Tibial nerve (tissue), 4 donors: ENCODE measurements at regions not wholly inside any gene's neighbourhood (a gene's known extent, or its start where the extent isn't known, plus 50 kb on each side); places are given as distances from the start of the nearest gene placed in this dataset.
A peak's percentile ranks its signal among the peaks of the same experiment; 100 is the strongest.

ENCODE experiments used
- DNase-seq, 2 donors: peaks; one replicate each; pipeline ENCODE4 v3.0.0-alpha.2; 2019; ENCODE audit warnings: low spot score in 2 of 2
- H3K27ac ChIP-seq, 4 donors: fragments of 200-600 bp; sonication (generic) in 3 of 4; one replicate each; pipeline ENCODE4 v1.5.1; 2017 to 2019; ENCODE audit warnings: mild to moderate bottlenecking in 1 of 4
- H3K27me3 ChIP-seq, 2 donors: fragments of 200-600 bp; sonication (generic) in 1 of 2; one replicate each; pipeline versions ENCODE4 v1.5.1 to v1.6.0; 2017 to 2019
- H3K36me3 ChIP-seq, 3 donors: fragments of 200-600 bp; sonication (generic); one replicate each; pipeline ENCODE4 v1.5.1; 2018 to 2019
- H3K4me1 ChIP-seq, 4 donors: fragments of 200-600 bp; sonication (generic) in 3 of 4; one replicate each; pipeline ENCODE4 v1.5.1; 2017 to 2019
- H3K4me3 ChIP-seq, 4 donors: fragments of 200-600 bp; sonication (generic) in 3 of 4; one replicate each; pipeline ENCODE4 v1.5.1; 2017 to 2019; ENCODE audit warnings: mild to moderate bottlenecking in 1 of 4, moderate library complexity in 1 of 4
- H3K9me3 ChIP-seq, 4 donors: fragments of 200-600 bp; sonication (generic) in 3 of 4; one replicate each; pipeline ENCODE4 v1.5.1; 2017 to 2019
- CTCF ChIP-seq, 5 experiments: fragments of 200-600 bp in 3 of 5; fragments of 450-650 bp in 2 of 5; sonication (generic) in 3 of 5; IDR thresholded peaks; one replicate each; pipeline ENCODE4 v1.5.1; 2016 to 2019; ENCODE audit warnings: antibody characterized with exemption in 5 of 5, mild to moderate bottlenecking in 3 of 5, moderate library complexity in 2 of 5
- EP300 ChIP-seq, 2 donors: sonication (generic); formaldehyde crosslinking; IDR thresholded peaks; one replicate each; pipeline ENCODE4 v1.6.1; 2017; ENCODE audit warnings: antibody characterized with exemption in 2 of 2, mild to moderate bottlenecking in 1 of 2
- POLR2A ChIP-seq, 2 donors: fragments of 450-650 bp; IDR thresholded peaks; one replicate each; pipeline ENCODE4 v1.6.1; 2017; ENCODE audit warnings: antibody characterized with exemption in 2 of 2, mild to moderate bottlenecking in 2 of 2, moderate library complexity in 2 of 2
- WGBS, 2 donors: methylation state at CpG; one replicate each; pipeline ENCODE4 v1.1.5; 2018; 5-methylcytosine and 5-hydroxymethylcytosine counted together

GRCh38 chr16:9286930-9287329 lies 195.5 kb downstream of the HAPSTR1 start:
- no peak for DNase-seq
- Histone ChIP-seq H3K4me3 (no peak overlapping the region), H3K36me3 (no peaks in the 10 kb centered on the region), H3K9me3 (peaks cover 0 to 10% (median 0%) of the 10 kb centered on the region in 4 donors), H3K4me1 (no peaks in the 10 kb centered on the region), H3K27me3 (no peaks in the 10 kb centered on the region), H3K27ac (no peak overlapping the region)
- no peak for TF ChIP-seq CTCF (IDR thresholded peaks at IDR 0.05)
- WGBS, 2 donors = 65 to 73% methylated on average over 3 of the region's 3 CpGs

GRCh38 chr16:9296271-9296590 lies 204.8 kb downstream of the HAPSTR1 start:
- no peak overlapping the region for H3K27ac ChIP-seq
- no peaks in the 10 kb centered on the region for H3K27me3 ChIP-seq
- no peaks in the 10 kb centered on the region for H3K4me1 ChIP-seq
- DNase-seq = no peak
- TF ChIP-seq POLR2A (IDR thresholded peaks at IDR 0.05) = no peak
- no peak for TF ChIP-seq CTCF (IDR thresholded peaks at IDR 0.05)
- no peak for TF ChIP-seq EP300 (IDR thresholded peaks at IDR 0.05)
- no peak overlapping the region for H3K4me3 ChIP-seq
- H3K9me3 ChIP-seq = peaks cover 0 to 1% (median 0%) of the 10 kb centered on the region in 4 donors
- no peaks in the 10 kb centered on the region for H3K36me3 ChIP-seq
- WGBS, 2 donors = 21 to 26% methylated on average over 2 of the region's 2 CpGs

- TF ChIP-seq POLR2A (IDR thresholded peaks at IDR 0.05) (no peak), CTCF (IDR thresholded peaks at IDR 0.05) (peak in 3 of 5 experiments; percentile 5 to 24 (median 20))
- Histone ChIP-seq H3K4me3 (no peak overlapping the region), H3K4me1 (no peaks in the 10 kb centered on the region), H3K27ac (no peak overlapping the region), H3K36me3 (no peaks in the 10 kb centered on the region), H3K9me3 (no peaks in the 10 kb centered on the region), H3K27me3 (no peaks in the 10 kb centered on the region)
- no peak for DNase-seq
- WGBS, 2 donors = 65% methylated on average over 12 of the region's 12 CpGs
These were observed 206.1 kb downstream of the HAPSTR1 start for GRCh38 chr16:9297437-9298113.

GRCh38 chr16:9300252-9300651 lies 208.8 kb downstream of the HAPSTR1 start:
- no peak overlapping the region for H3K4me3 ChIP-seq
- H3K36me3 ChIP-seq = no peaks in the 10 kb centered on the region
- no peaks in the 10 kb centered on the region for H3K4me1 ChIP-seq
- no peaks in the 10 kb centered on the region for H3K27me3 ChIP-seq
- DNase-seq = no peak
- WGBS, 2 donors = 86 to 90% methylated on average over 4 of the region's 4 CpGs
- no peak for TF ChIP-seq CTCF (IDR thresholded peaks at IDR 0.05)
- no peak for TF ChIP-seq POLR2A (IDR thresholded peaks at IDR 0.05)
- no peak for TF ChIP-seq EP300 (IDR thresholded peaks at IDR 0.05)
- H3K9me3 ChIP-seq = no peaks in the 10 kb centered on the region
- no peak overlapping the region for H3K27ac ChIP-seq

GRCh38 chr16:9302072-9302471 lies 210.6 kb downstream of the HAPSTR1 start:
- Histone ChIP-seq H3K9me3 (no peaks in the 10 kb centered on the region), H3K36me3 (no peaks in the 10 kb centered on the region), H3K27me3 (no peaks in the 10 kb centered on the region), H3K27ac (no peak overlapping the region), H3K4me3 (no peak overlapping the region), H3K4me1 (no peaks in the 10 kb centered on the region)
- 74 to 81% methylated on average over 6 of the region's 6 CpGs for WGBS, 2 donors
- DNase-seq = no peak
- TF ChIP-seq POLR2A (IDR thresholded peaks at IDR 0.05) (no peak), CTCF (IDR thresholded peaks at IDR 0.05) (no peak), EP300 (IDR thresholded peaks at IDR 0.05) (no peak)
